A673 (cell line): ENCODE measurements at regions not wholly inside any gene's neighbourhood (a gene's known extent, or its start where the extent isn't known, plus 50 kb on each side); places are given as distances from the start of the nearest gene placed in this dataset.

Source experiments
- BruUV-seq: library from RNA; stranded (reverse); fragments of 400-500 nt; replicated peaks from 2 replicates; lab custom pipeline; 2021; lab: Mats Ljungman, UMichigan
- CTCF ChIA-PET: fragments of 300-600 bp; sonication (Branson Sonifier 250); formaldehyde crosslinking; loops from one replicate; lab custom pipeline; 2022; ENCODE audit warnings: antibody characterized with exemption; lab: Charles Lee
- POLR2A ChIA-PET: fragments of 300-600 bp; sonication (Branson Sonifier 250); formaldehyde crosslinking; loops from one replicate; lab custom pipeline; 2022; ENCODE audit warnings: antibody characterized with exemption; ENCODE audit not compliant: low non-redundant PET; lab: Charles Lee
- DNase-seq: peaks from one replicate; pipeline ENCODE4 v3.0.0-alpha.2; 2015; ENCODE audit warnings: low spot score
- H3K27ac ChIP-seq: fragments of 200-600 bp; sonication (generic); 2 replicates; pipeline ENCODE4 v1.5.1; 2016; ENCODE audit warnings: mixed run types, low read depth, mild to moderate bottlenecking, mixed read lengths, antibody characterized with exemption, low read length; ENCODE audit not compliant: poor library complexity, severe bottlenecking
- H3K27me3 ChIP-seq: fragments of 200-600 bp; sonication (generic); replicated peaks from 2 replicates; pipeline ENCODE4 v1.6.1; 2017; ENCODE audit warnings: mixed run types, low read depth, mild to moderate bottlenecking, mixed read lengths, antibody characterized with exemption, low read length; ENCODE audit not compliant: insufficient read depth, poor library complexity
- H3K36me3 ChIP-seq: fragments of 200-600 bp; sonication (generic); 2 replicates; pipeline ENCODE4 v1.6.1; 2016; ENCODE audit warnings: mixed run types, mild to moderate bottlenecking, mixed read lengths, antibody characterized with exemption, low read length; ENCODE audit not compliant: insufficient read depth, poor library complexity, severe bottlenecking
- H3K4me1 ChIP-seq: fragments of 200-600 bp; sonication (generic); 2 replicates; pipeline ENCODE4 v1.6.1; 2017; ENCODE audit warnings: mixed run types, mild to moderate bottlenecking, mixed read lengths, antibody characterized with exemption, low read length; ENCODE audit not compliant: insufficient read depth, poor library complexity, severe bottlenecking
- H3K4me3 ChIP-seq: fragments of 200-600 bp; sonication (generic); 2 replicates; pipeline ENCODE4 v1.5.1; 2016; ENCODE audit warnings: low read depth, mixed run types, mild to moderate bottlenecking, mixed read lengths, low read length; ENCODE audit not compliant: poor library complexity, severe bottlenecking
- H3K9me3 ChIP-seq: fragments of 200-600 bp; sonication (generic); 2 replicates; pipeline ENCODE4 v1.6.1; 2016; ENCODE audit warnings: mixed run types, low read depth, mild to moderate bottlenecking, mixed read lengths, antibody characterized with exemption, low read length; ENCODE audit not compliant: poor library complexity, severe bottlenecking
- EZH2 ChIP-seq: fragments of 200-600 bp; sonication (generic); IDR thresholded peaks from 2 replicates; pipeline ENCODE4 v1.6.1; 2017; ENCODE audit warnings: borderline replicate concordance, low read depth, mild to moderate bottlenecking, mixed read lengths, antibody characterized with exemption, low read length; ENCODE audit not compliant: poor library complexity, severe bottlenecking
- intact Hi-C: fragments of 100-400 bp; cut with micrococcal nuclease; formaldehyde crosslinking; loops from one replicate; pipeline ENCODE4 v1.10.0; 2022; ENCODE audit not compliant: unreplicated experiment
- TF ChIP-seq, protein P1 (sequence below): fragments of 300-800, 200-600 bp; sonication (generic); conservative IDR thresholded peaks from 2 replicates; pipeline ENCODE4 v1.5.1; 2017; ENCODE audit warnings: low read depth, mild to moderate bottlenecking, antibody characterized with exemption, low read length, moderate library complexity, mixed read lengths

DNA sequence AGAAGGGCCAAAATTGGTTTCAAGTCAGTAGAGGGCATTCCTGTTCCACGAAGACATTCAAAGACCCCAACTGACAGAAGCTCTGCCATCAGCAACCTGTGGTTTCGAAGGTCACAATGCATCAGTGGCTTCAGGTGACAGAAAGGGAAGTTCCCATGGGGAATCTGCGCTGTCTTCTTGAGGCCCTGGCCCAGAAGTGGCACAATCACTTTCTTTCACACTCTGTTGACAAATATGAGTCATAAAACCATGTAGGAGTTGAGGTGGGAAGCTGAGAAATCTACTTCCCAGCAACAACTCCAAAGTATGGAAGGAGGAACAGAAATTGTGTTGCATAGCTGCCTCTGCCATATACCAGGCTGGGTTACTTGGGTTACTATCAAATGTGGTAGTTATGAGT is 621.1 kb upstream of the FANCL start:
- intact Hi-C loops, result no loop called here
- Histone ChIP-seq H3K27me3 (no peaks in the 10 kb centered on the region), H3K36me3 (no peaks in the 10 kb centered on the region), H3K4me1 (no peaks in the 10 kb centered on the region), H3K27ac (no peak overlapping the region), H3K9me3 (peaks cover 3% of the 10 kb centered on the region), H3K4me3 (no peak overlapping the region)
- DNase-seq, result no peak
- CTCF ChIA-PET, result no interaction called here
- POLR2A ChIA-PET, result no interaction called here
- TF ChIP-seq EZH2, result no peak
- TF ChIP-seq, protein P1, sequence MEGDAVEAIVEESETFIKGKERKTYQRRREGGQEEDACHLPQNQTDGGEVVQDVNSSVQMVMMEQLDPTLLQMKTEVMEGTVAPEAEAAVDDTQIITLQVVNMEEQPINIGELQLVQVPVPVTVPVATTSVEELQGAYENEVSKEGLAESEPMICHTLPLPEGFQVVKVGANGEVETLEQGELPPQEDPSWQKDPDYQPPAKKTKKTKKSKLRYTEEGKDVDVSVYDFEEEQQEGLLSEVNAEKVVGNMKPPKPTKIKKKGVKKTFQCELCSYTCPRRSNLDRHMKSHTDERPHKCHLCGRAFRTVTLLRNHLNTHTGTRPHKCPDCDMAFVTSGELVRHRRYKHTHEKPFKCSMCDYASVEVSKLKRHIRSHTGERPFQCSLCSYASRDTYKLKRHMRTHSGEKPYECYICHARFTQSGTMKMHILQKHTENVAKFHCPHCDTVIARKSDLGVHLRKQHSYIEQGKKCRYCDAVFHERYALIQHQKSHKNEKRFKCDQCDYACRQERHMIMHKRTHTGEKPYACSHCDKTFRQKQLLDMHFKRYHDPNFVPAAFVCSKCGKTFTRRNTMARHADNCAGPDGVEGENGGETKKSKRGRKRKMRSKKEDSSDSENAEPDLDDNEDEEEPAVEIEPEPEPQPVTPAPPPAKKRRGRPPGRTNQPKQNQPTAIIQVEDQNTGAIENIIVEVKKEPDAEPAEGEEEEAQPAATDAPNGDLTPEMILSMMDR, result no peak
- no TSS peak for BruUV-seq

DNA sequence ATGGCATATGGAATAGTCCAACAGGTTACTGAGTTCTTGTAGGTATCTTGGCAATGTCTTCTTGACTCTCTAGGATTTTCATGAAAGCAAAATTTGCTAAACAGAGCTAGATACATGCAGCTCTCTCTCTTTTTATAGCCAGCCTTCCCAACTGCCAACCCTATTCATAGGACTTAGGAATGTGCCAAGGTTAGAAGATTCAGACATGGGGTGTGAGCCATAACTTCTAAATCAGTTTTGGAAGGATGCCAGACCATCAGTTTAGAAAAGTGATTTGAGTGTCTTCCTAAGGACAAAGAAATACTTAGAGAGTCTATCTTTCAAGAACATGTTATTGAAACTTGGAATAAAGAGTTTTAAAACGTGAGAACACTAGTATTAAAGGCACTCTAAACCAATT is 619.5 kb upstream of the FANCL start:
- ChIA-PET CTCF (no interaction called here), POLR2A (no interaction called here)
- Histone ChIP-seq H3K4me1 (no peaks in the 10 kb centered on the region), H3K4me3 (no peak overlapping the region), H3K27me3 (no peaks in the 10 kb centered on the region), H3K9me3 (peaks cover 3% of the 10 kb centered on the region), H3K36me3 (no peaks in the 10 kb centered on the region), H3K27ac (no peak overlapping the region)
- TF ChIP-seq, protein P1, result no peak
- no peak for TF ChIP-seq EZH2
- no peak for DNase-seq
- BruUV-seq, result no TSS peak
- intact Hi-C loops, result no loop called here

DNA sequence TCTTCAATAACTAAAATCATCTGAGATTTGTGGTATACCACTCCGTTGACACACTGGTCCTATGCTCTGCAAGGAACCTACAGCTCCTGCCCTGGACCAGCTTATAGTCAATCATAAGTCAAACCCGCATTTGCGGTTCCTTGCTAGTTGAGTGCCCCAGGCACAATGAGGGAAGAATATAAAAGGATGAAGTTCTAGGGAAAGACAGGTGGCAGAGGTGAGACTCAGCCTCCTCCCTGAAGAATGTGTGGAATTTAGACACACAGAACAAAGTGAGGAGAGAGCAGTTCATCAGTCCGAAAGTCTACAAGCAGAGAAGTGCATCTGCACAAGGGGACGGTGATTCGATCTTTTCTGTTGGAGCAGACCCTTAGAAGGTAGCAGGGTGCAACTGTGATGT is 615.0 kb upstream of the FANCL start:
- Histone ChIP-seq H3K36me3 (no peaks in the 10 kb centered on the region), H3K27ac (no peak overlapping the region), H3K9me3 (peaks cover 3% of the 10 kb centered on the region), H3K27me3 (no peaks in the 10 kb centered on the region), H3K4me1 (no peaks in the 10 kb centered on the region), H3K4me3 (no peak overlapping the region)
- no TSS peak for BruUV-seq
- DNase-seq, result no peak
- no peak for TF ChIP-seq EZH2
- TF ChIP-seq, protein P1, result no peak
- ChIA-PET POLR2A (no interaction called here), CTCF (no interaction called here)
- intact Hi-C loops, result no loop called here
